HEK293 (cell line): ENCODE measurements at regions not wholly inside any gene's neighbourhood (a gene's known extent, or its start where the extent isn't known, plus 50 kb on each side); places are given as distances from the start of the nearest gene placed in this dataset.

ENCODE experiments used
- CTCF ChIA-PET: fragments of 350-600 bp; formaldehyde crosslinking; extraction: SDS; loops from one replicate; lab custom pipeline; 2021; ENCODE audit warnings: antibody characterized with exemption; lab: Yijun Ruan, JAX
- POLR2A ChIA-PET: fragments of 300-600 bp; formaldehyde crosslinking; extraction: SDS; loops from one replicate; lab custom pipeline; 2020; ENCODE audit warnings: antibody characterized with exemption, inconsistent platforms; lab: Yijun Ruan, JAX
- H3K27ac ChIP-seq: fragments of 200-500 bp; sonication (Bioruptor generic); 2 replicates; pipeline ENCODE4 v1.5.1; 2014; ENCODE audit warnings: low read depth, low read length, control low read depth, inconsistent platforms; ENCODE audit errors: extremely low read depth
- H3K36me3 ChIP-seq, 2 experiments: fragments of 200-500 bp in 1 of 2; sonication (Bioruptor generic) in 1 of 2; 1 replicate in 1 of 2; 2 replicates in 1 of 2; pipeline ENCODE4 v1.5.1; 2014 to 2017; ENCODE audit warnings: inconsistent platforms in 2 of 2, low read length in 2 of 2; ENCODE audit not compliant: control insufficient read depth in 2 of 2, insufficient read depth in 1 of 2
- H3K4me1 ChIP-seq: fragments of 200-500 bp; sonication (Bioruptor generic); 2 replicates; pipeline ENCODE4 v1.5.1; 2014; ENCODE audit warnings: mild to moderate bottlenecking, low read length, inconsistent platforms; ENCODE audit not compliant: control insufficient read depth, insufficient read depth
- H3K4me3 ChIP-seq: 2 replicates; pipeline ENCODE4 v1.5.1; 2011; ENCODE audit warnings: low read depth, mild to moderate bottlenecking, control low read depth, low read length, moderate library complexity
- H3K9me3 ChIP-seq: fragments of 200-500 bp; sonication (Bioruptor generic); 2 replicates; pipeline ENCODE4 v1.5.1; 2014; ENCODE audit warnings: low read depth, low read length, inconsistent platforms; ENCODE audit not compliant: control insufficient read depth, insufficient read depth
- BCL11B ChIP-seq: fragments of 450-650 bp; formaldehyde crosslinking; IDR thresholded peaks from 2 replicates; pipeline ENCODE4 v1.5.1; 2016; ENCODE audit warnings: low read depth, missing biosample characterization, missing genetic modification characterization
- IKZF3 ChIP-seq: fragments of 450-650 bp; IDR thresholded peaks from 2 replicates; pipeline ENCODE4 v1.5.0; 2018; ENCODE audit warnings: missing biosample characterization, mild to moderate bottlenecking, missing genetic modification characterization, moderate library complexity
- KLF10 ChIP-seq: fragments of 450-650 bp; IDR thresholded peaks from 2 replicates; pipeline ENCODE4 v1.5.1; 2018; ENCODE audit warnings: missing biosample characterization, mild to moderate bottlenecking, missing genetic modification characterization
- ZBTB1 ChIP-seq: fragments of 450-650 bp; formaldehyde crosslinking; IDR thresholded peaks from 2 replicates; pipeline ENCODE4 v1.5.1; 2016; ENCODE audit warnings: missing biosample characterization, missing genetic modification characterization
- ZBTB48 ChIP-seq: fragments of 450-650 bp; formaldehyde crosslinking; IDR thresholded peaks from 2 replicates; pipeline ENCODE4 v1.5.1; 2016; ENCODE audit warnings: missing biosample characterization, missing genetic modification characterization
- ZFP37 ChIP-seq: fragments of 450-650 bp; formaldehyde crosslinking; IDR thresholded peaks from 2 replicates; pipeline ENCODE4 v1.5.1; 2016; ENCODE audit warnings: missing biosample characterization, missing genetic modification characterization
- ZNF121 ChIP-seq: fragments of 450-650 bp; formaldehyde crosslinking; IDR thresholded peaks from 2 replicates; pipeline ENCODE4 v1.5.1; 2016; ENCODE audit warnings: missing biosample characterization, missing genetic modification characterization
- ZNF155 ChIP-seq: fragments of 450-650 bp; formaldehyde crosslinking; IDR thresholded peaks from 2 replicates; pipeline ENCODE4 v1.5.1; 2016; ENCODE audit warnings: missing biosample characterization, missing genetic modification characterization
- ZNF157 ChIP-seq: fragments of 450-650 bp; formaldehyde crosslinking; IDR thresholded peaks from 2 replicates; pipeline ENCODE4 v1.5.1; 2016; ENCODE audit warnings: missing biosample characterization, missing genetic modification characterization
- ZNF19 ChIP-seq: fragments of 450-650 bp; formaldehyde crosslinking; IDR thresholded peaks from 2 replicates; pipeline ENCODE4; 2016; ENCODE audit warnings: missing biosample characterization, missing genetic modification characterization, low read depth
- ZNF2 ChIP-seq: fragments of 450-650 bp; formaldehyde crosslinking; IDR thresholded peaks from 2 replicates; pipeline ENCODE4 v1.5.1; 2016; ENCODE audit warnings: missing biosample characterization, missing genetic modification characterization
- ZNF266 ChIP-seq: fragments of 450-650 bp; formaldehyde crosslinking; IDR thresholded peaks from 2 replicates; pipeline ENCODE4 v1.5.1; 2016; ENCODE audit warnings: missing biosample characterization, missing genetic modification characterization, low read depth
- ZNF366 ChIP-seq: fragments of 450-650 bp; formaldehyde crosslinking; conservative IDR thresholded peaks from 2 replicates; pipeline ENCODE4 v1.5.1; 2016; ENCODE audit warnings: missing biosample characterization, missing genetic modification characterization
- ZNF404 ChIP-seq: fragments of 450-650 bp; formaldehyde crosslinking; IDR thresholded peaks from 2 replicates; pipeline ENCODE4 v1.5.1; 2017; ENCODE audit warnings: missing biosample characterization, missing genetic modification characterization
- ZNF658 ChIP-seq: fragments of 450-650 bp; formaldehyde crosslinking; IDR thresholded peaks from 2 replicates; pipeline ENCODE4; 2016; ENCODE audit warnings: missing biosample characterization, missing genetic modification characterization
- ZNF664 ChIP-seq: fragments of 450-650 bp; formaldehyde crosslinking; IDR thresholded peaks from 2 replicates; pipeline ENCODE4 v1.5.1; 2016; ENCODE audit warnings: missing biosample characterization, missing genetic modification characterization
- ZNF707 ChIP-seq: fragments of 450-650 bp; formaldehyde crosslinking; IDR thresholded peaks from 2 replicates; pipeline ENCODE4 v1.5.1; 2016; ENCODE audit warnings: missing biosample characterization, missing genetic modification characterization
- ZNF837 ChIP-seq: fragments of 450-650 bp; formaldehyde crosslinking; IDR thresholded peaks from 2 replicates; pipeline ENCODE4 v1.5.1; 2016; ENCODE audit warnings: missing biosample characterization, missing genetic modification characterization
- ZSCAN16 ChIP-seq: fragments of 450-650 bp; formaldehyde crosslinking; IDR thresholded peaks from 2 replicates; pipeline ENCODE4 v1.5.1; 2016; ENCODE audit warnings: missing biosample characterization, missing genetic modification characterization
- ZSCAN23 ChIP-seq: fragments of 450-650 bp; formaldehyde crosslinking; IDR thresholded peaks from 2 replicates; pipeline ENCODE4 v1.5.1; 2016; ENCODE audit warnings: missing biosample characterization, missing genetic modification characterization
- TF ChIP-seq, protein P1 (sequence below): fragments of 450-650 bp; formaldehyde crosslinking; conservative IDR thresholded peaks from 2 replicates; pipeline ENCODE4 v1.5.1; 2016; ENCODE audit warnings: low read depth, missing biosample characterization, missing genetic modification characterization
- TF ChIP-seq, protein P2 (sequence below): fragments of 450-650 bp; formaldehyde crosslinking; IDR thresholded peaks from 2 replicates; pipeline ENCODE4 v1.5.1; 2016; ENCODE audit warnings: missing biosample characterization, missing genetic modification characterization, borderline replicate concordance

DNA sequence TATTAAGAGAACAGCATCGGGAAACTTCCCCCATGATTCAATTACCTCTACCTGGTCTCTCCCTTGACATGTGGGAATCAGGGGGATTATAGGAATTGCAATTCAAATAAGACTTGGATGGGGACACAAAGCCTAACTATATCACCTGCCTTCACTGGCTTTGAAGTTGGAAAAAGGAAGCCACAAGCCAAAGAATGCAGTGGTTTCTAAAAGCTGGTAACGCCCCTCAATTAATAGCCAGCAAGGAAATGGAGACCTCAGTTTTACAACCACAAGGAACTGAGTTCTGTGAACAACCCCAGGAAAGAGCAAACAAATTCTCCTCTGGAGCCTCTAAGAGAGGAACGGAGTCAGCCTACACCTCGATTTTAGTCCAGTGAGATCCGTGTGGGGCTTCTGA lies 244.1 kb downstream of the TFAP2A start:
- H3K9me3 ChIP-seq: no peaks in the 10 kb centered on the region
- no peak overlapping the region for H3K4me3 ChIP-seq
- POLR2A ChIA-PET: no interaction called here
- H3K36me3 ChIP-seq: no peaks in the 10 kb centered on the region
- CTCF ChIA-PET: no interaction called here
- no peak for TF ChIP-seq ZSCAN23 (tag by site-specific recombination)
- no peak for TF ChIP-seq ZNF658 (tag by site-specific recombination)
- no peak for TF ChIP-seq ZNF155 (tag by site-specific recombination)
- TF ChIP-seq, protein P1, sequence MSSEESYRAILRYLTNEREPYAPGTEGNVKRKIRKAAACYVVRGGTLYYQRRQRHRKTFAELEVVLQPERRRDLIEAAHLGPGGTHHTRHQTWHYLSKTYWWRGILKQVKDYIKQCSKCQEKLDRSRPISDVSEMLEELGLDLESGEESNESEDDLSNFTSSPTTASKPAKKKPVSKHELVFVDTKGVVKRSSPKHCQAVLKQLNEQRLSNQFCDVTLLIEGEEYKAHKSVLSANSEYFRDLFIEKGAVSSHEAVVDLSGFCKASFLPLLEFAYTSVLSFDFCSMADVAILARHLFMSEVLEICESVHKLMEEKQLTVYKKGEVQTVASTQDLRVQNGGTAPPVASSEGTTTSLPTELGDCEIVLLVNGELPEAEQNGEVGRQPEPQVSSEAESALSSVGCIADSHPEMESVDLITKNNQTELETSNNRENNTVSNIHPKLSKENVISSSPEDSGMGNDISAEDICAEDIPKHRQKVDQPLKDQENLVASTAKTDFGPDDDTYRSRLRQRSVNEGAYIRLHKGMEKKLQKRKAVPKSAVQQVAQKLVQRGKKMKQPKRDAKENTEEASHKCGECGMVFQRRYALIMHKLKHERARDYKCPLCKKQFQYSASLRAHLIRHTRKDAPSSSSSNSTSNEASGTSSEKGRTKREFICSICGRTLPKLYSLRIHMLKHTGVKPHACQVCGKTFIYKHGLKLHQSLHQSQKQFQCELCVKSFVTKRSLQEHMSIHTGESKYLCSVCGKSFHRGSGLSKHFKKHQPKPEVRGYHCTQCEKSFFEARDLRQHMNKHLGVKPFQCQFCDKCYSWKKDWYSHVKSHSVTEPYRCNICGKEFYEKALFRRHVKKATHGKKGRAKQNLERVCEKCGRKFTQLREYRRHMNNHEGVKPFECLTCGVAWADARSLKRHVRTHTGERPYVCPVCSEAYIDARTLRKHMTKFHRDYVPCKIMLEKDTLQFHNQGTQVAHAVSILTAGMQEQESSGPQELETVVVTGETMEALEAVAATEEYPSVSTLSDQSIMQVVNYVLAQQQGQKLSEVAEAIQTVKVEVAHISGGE (tag by site-specific recombination): no peak
- no peak for TF ChIP-seq KLF10
- no peak for TF ChIP-seq ZBTB48 (tag by site-specific recombination)
- TF ChIP-seq ZNF707 (tag by site-specific recombination): no peak
- H3K4me1 ChIP-seq: no peaks in the 10 kb centered on the region
- H3K27ac ChIP-seq: no peak overlapping the region

DNA sequence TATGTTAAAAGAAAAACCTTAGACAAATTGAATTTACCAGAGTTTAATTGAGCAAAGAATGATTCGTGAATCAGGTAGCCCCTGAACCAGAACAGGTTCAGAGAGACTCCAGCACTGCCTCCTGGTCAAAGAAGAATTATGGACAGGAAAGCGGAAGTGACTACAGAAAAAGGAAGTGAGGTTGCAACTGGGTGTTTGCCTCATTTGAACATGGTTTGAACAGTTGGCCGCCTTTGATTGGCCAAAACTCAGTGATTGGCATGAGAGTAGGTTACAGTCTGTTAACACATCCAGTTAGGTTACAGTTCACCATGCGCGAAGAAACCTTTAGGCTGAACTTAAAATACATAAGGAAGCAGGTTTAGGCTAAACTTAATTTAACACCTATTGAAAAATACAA lies 248.8 kb downstream of the TFAP2A start:
- POLR2A ChIA-PET: no interaction called here
- no peak overlapping the region for H3K27ac ChIP-seq
- no peaks in the 10 kb centered on the region for H3K4me1 ChIP-seq
- no peak overlapping the region for H3K4me3 ChIP-seq
- no peaks in the 10 kb centered on the region for H3K36me3 ChIP-seq
- CTCF ChIA-PET: no interaction called here
- TF ChIP-seq ZBTB1 (tag by site-specific recombination) (no peak), ZNF19 (tag by site-specific recombination) (no peak)
- H3K9me3 ChIP-seq: no peaks in the 10 kb centered on the region

DNA sequence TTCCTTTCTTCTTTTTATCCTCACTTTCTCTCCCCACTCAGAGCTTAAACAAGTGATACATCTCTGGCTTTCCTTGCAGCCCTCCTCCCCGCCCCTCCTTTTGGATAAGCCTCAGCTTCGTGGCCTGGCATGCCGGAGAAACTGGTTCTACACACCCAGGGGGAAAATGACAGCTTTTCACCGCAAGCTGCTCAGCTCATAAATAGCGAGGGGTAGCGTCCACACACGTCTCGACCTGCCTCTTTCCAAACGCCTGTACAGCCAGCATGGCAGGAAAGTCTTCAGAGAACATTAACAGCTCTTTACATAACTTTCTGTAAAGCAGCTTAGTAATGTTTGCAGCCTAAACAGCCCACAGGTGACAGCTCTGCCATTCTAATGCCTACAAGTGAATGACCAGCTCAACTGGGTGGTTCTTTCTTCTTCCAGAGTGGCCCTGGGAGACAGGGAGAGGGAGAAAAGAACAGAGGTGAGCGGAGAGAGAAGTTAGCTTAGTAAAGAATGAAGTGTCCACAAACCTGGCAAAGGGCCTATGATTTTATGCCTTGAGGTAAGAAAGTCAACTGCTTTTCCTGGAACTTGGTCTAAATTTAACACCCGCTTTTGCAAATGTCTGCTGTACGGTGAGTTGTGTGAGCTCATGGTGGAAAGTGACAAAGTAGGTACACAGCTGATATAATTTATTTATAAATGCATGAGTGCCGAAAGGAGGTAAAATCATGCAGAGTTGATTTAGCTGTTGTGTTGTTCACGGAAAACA lies 251.5 kb downstream of the TFAP2A start:
- no peak for TF ChIP-seq ZNF121 (tag by site-specific recombination)
- no peak for TF ChIP-seq ZNF2 (tag by site-specific recombination)
- no peak for TF ChIP-seq IKZF3 (tag by site-specific recombination)
- TF ChIP-seq ZNF404 (tag by site-specific recombination): no peak
- no peak for TF ChIP-seq ZNF366 (tag by site-specific recombination)
- TF ChIP-seq ZNF837: no peak
- TF ChIP-seq ZFP37 (tag by site-specific recombination): no peak
- no peak for TF ChIP-seq ZNF266 (tag by site-specific recombination)
- TF ChIP-seq ZNF157 (tag by site-specific recombination): no peak
- TF ChIP-seq ZNF664 (tag by site-specific recombination): no peak
- TF ChIP-seq, protein P2, sequence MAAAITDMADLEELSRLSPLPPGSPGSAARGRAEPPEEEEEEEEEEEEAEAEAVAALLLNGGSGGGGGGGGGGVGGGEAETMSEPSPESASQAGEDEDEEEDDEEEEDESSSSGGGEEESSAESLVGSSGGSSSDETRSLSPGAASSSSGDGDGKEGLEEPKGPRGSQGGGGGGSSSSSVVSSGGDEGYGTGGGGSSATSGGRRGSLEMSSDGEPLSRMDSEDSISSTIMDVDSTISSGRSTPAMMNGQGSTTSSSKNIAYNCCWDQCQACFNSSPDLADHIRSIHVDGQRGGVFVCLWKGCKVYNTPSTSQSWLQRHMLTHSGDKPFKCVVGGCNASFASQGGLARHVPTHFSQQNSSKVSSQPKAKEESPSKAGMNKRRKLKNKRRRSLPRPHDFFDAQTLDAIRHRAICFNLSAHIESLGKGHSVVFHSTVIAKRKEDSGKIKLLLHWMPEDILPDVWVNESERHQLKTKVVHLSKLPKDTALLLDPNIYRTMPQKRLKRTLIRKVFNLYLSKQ (tag by site-specific recombination): no peak
- no peak for TF ChIP-seq BCL11B
- no peak for TF ChIP-seq ZSCAN16 (tag by site-specific recombination)
- ChIA-PET POLR2A (interaction anchor here (0.6 to 1.4 kb wide), 5 partner anchors 25 to 264 kb away, joined by 3 to 4 read pairs (median 3); partner anchors contain the start of gene TFAP2A), CTCF (interaction anchor here (0.5 kb wide), 1 partner anchor 649 kb away, joined by 3 read pairs; no protein-coding TSS in a partner anchor)
- Histone ChIP-seq H3K4me1 (no peaks in the 10 kb centered on the region), H3K4me3 (no peak overlapping the region), H3K27ac (no peak overlapping the region), H3K36me3 (no peaks in the 10 kb centered on the region), H3K9me3 (no peaks in the 10 kb centered on the region)
